Spleen (tissue), 11 donors: ENCODE measurements at regions not wholly inside any gene's neighbourhood (a gene's known extent, or its start where the extent isn't known, plus 50 kb on each side); places are given as distances from the start of the nearest gene placed in this dataset.

Source experiments
- DNase-seq: peaks from one replicate; pipeline ENCODE4 v3.0.0-alpha.2; 2020
- H3K27ac ChIP-seq, 8 donors: fragments of 200-600 bp; sonication (generic) in 7 of 8; 1 replicate in 4 of 8; 2 replicates in 4 of 8; pipeline versions ENCODE4 v1.5.0 to v1.8.0; 2016 to 2021; ENCODE audit warnings: inconsistent platforms in 4 of 8, mild to moderate bottlenecking in 4 of 8, moderate library complexity in 1 of 8
- H3K27me3 ChIP-seq, 7 donors: fragments of 200-600 bp; sonication (generic) in 6 of 7; replicated peaks in 1 of 7; 1 replicate in 4 of 7; 2 replicates in 3 of 7; pipeline versions ENCODE4 v1.5.0 to v1.8.0; 2016 to 2021; ENCODE audit warnings: inconsistent platforms in 3 of 7, mild to moderate bottlenecking in 1 of 7
- H3K36me3 ChIP-seq, 6 donors: fragments of 200-600 bp; sonication (generic) in 5 of 6; 1 replicate in 4 of 6; 2 replicates in 2 of 6; pipeline versions ENCODE4 v1.5.0 to v1.8.0; 2016 to 2021; ENCODE audit warnings: inconsistent platforms in 2 of 6
- H3K4me1 ChIP-seq, 6 donors: fragments of 200-600 bp; sonication (generic) in 5 of 6; 1 replicate in 3 of 6; 2 replicates in 3 of 6; pipeline versions ENCODE4 v1.5.0 to v1.8.0; 2016 to 2021; ENCODE audit warnings: inconsistent platforms in 3 of 6
- H3K4me3 ChIP-seq, 8 donors: fragments of 200-600 bp; sonication (generic) in 7 of 8; 1 replicate in 4 of 8; 2 replicates in 4 of 8; pipeline versions ENCODE4 v1.5.0 to v1.8.0; 2016 to 2021; ENCODE audit warnings: inconsistent platforms in 4 of 8, mild to moderate bottlenecking in 4 of 8, moderate library complexity in 2 of 8
- H3K9me3 ChIP-seq, 8 donors: fragments of 200-600 bp; sonication (generic) in 7 of 8; 1 replicate in 4 of 8; 2 replicates in 4 of 8; pipeline versions ENCODE4 v1.5.0 to v1.8.0; 2016 to 2021; ENCODE audit warnings: inconsistent platforms in 4 of 8
- CTCF ChIP-seq, 11 experiments: fragments of 200-600 bp in 7 of 11; fragments of 450-650 bp in 4 of 11; sonication (generic) in 4 of 11; IDR thresholded peaks in 8 of 11; conservative IDR thresholded peaks in 3 of 11; 1 replicate in 7 of 11; 2 replicates in 4 of 11; pipeline versions ENCODE4 v1.4.0 to v1.8.0; 2016 to 2021; ENCODE audit warnings: antibody characterized with exemption in 11 of 11, inconsistent platforms in 4 of 11, mild to moderate bottlenecking in 1 of 11
- POLR2A ChIP-seq, 3 donors: fragments of 450-650 bp; IDR thresholded peaks; one replicate each; pipeline ENCODE4 v1.5.1; 2017; ENCODE audit warnings: antibody characterized with exemption in 3 of 3, mild to moderate bottlenecking in 1 of 3
- POLR2AphosphoS5 ChIP-seq, 3 donors: sonication (generic); formaldehyde crosslinking; IDR thresholded peaks; one replicate each; pipeline ENCODE4 v1.5.1; 2017; ENCODE audit warnings: antibody characterized with exemption in 3 of 3
- WGBS, 5 donors: extraction: QIAGEN DNeasy Blood & Tissue Kit in 3 of 5; methylation state at CpG; one replicate each; pipeline versions ENCODE4 v1.1.5 to v1.1.7; 2013 to 2018; 5-methylcytosine and 5-hydroxymethylcytosine counted together
- intact Hi-C: fragments of 100-400 bp; cut with DNase I; formaldehyde crosslinking; loops from one replicate; pipeline ENCODE4 v1.15.0; 2023; ENCODE audit warnings: low total_unique reads
- donor health status: healthy with polysubstance abuse.
- donor health status: DM: no; HTN: no; CAD: no; lungs with moderate emphysema.
- donor health status: DM: no; HTN: no; CAD: no.
- donor health status: Bipolar disorder and iron deficiency.
- donor health status: healthy.
- donor health status: DM: no; HTN: no; CAD: no.
- donor health status: DM: yes; HTN: yes; CAD: no.

DNA sequence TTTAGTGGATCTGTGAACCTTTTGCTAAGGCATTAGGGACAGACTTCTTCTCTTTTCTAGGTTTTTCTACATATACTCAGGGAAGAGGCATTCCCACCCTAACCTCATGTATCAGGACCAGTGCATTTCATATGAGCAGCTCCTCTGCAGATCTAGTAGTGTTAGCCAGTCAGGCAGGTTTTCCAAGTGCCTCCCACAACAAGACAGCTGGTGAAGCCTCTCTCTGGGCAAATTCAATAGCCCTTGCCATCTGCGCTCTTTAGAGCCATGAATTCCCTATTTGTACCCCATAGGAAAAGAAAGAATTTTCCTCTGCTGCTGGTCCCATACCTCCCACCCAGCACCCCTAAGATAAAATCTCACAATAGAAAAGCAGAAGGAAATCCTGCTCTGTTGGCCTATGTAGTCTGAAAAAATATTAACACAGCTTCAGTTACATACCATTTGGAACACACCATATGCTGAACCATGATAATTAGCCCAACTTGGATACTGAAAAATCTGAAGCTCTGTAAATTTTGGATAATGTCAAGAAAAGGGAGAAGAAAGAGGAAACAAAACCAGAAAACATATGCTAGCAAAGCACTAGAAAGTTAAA, 1354.6 kb upstream of the NRXN1 start:
- DNase-seq: no peak
- Histone ChIP-seq H3K36me3 (no peaks in the 10 kb centered on the region), H3K27me3 (no peaks in the 10 kb centered on the region), H3K4me1 (no peaks in the 10 kb centered on the region), H3K9me3 (no peaks in the 10 kb centered on the region), H3K4me3 (no peak overlapping the region), H3K27ac (no peak overlapping the region)
- TF ChIP-seq CTCF (IDR thresholded peaks at IDR 0.05 in 8 of 11, conservative IDR thresholded peaks at IDR 0.05 in 3 of 11) (no peak), POLR2AphosphoS5 (IDR thresholded peaks at IDR 0.05) (no peak), POLR2A (IDR thresholded peaks at IDR 0.05) (no peak)
- WGBS, 5 donors: 92 to 100% (median 96%) methylated on average over 1 of the region's 1 CpG
- intact Hi-C loops: no loop called here

- H3K4me3 ChIP-seq: no peak overlapping the region
- H3K27ac ChIP-seq: no peak overlapping the region
- no peaks in the 10 kb centered on the region for H3K36me3 ChIP-seq
- intact Hi-C loops: no loop called here
- DNase-seq: no peak
- 70 to 96% (median 76%) methylated on average over 2 of the region's 2 CpGs for WGBS, 5 donors
- H3K27me3 ChIP-seq: no peaks in the 10 kb centered on the region
- no peaks in the 10 kb centered on the region for H3K4me1 ChIP-seq
- TF ChIP-seq POLR2A (IDR thresholded peaks at IDR 0.05) (no peak), POLR2AphosphoS5 (IDR thresholded peaks at IDR 0.05) (no peak), CTCF (IDR thresholded peaks at IDR 0.05 in 8 of 11, conservative IDR thresholded peaks at IDR 0.05 in 3 of 11) (no peak)
- H3K9me3 ChIP-seq: peaks cover 0 to 4% (median 0%) of the 10 kb centered on the region in 8 donors
These were observed 1351.6 kb upstream of the NRXN1 start for GRCh38 chr2:52383541-52383940.

DNA sequence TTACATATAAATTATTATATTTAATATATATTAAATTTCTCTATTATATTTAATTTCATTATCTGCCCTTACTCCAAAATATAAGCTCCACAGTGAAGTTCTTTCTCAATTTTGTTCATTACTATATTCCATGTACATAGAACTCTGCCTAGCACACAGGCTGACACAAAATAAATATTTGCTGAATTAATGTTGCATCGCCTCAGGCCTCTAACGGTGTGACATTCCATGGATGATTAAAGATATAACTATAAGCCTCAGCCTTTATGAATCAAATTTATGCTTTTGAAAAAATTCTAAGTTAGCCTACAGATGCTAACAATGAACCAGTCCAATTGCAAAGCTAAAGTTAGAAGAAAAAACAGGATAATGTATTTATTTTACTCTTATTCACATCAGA, 1337.2 kb upstream of the NRXN1 start:
- Histone ChIP-seq H3K4me1 (no peaks in the 10 kb centered on the region), H3K9me3 (peaks cover 0 to 13% (median 2%) of the 10 kb centered on the region in 8 donors), H3K4me3 (no peak overlapping the region), H3K27ac (no peak overlapping the region), H3K36me3 (no peaks in the 10 kb centered on the region), H3K27me3 (no peaks in the 10 kb centered on the region)
- TF ChIP-seq CTCF (IDR thresholded peaks at IDR 0.05 in 8 of 11, conservative IDR thresholded peaks at IDR 0.05 in 3 of 11): no peak
- no peak for TF ChIP-seq POLR2A (IDR thresholded peaks at IDR 0.05)
- TF ChIP-seq POLR2AphosphoS5 (IDR thresholded peaks at IDR 0.05): no peak
- intact Hi-C loops: no loop called here
- no peak for DNase-seq
- 47 to 98% (median 84%) methylated on average over 2 of the region's 2 CpGs for WGBS, 5 donors

DNA sequence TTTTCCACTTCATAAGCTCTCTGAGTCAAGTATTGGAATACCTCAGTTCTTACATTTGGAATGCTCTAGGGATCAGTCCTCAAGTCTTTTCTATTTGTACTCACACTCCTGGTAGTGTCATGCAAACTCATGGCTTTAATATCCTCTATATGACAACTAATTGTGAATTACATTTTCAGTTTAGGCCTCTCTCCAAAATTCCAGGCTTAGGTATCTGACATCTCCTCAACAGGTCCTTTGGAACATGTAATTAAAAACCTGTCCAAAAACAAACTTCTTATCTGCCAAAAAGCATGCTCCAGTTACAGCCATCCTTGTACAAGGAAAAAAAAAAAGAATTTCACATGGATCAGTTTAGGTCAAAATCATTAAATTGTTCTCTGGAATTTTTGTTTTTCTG, 1336.2 kb upstream of the NRXN1 start:
- intact Hi-C loops: no loop called here
- no peak overlapping the region for H3K27ac ChIP-seq

More for the DNA sequence above, 1336.2 kb upstream of the NRXN1 start:
- Histone ChIP-seq H3K9me3 (peaks cover 0 to 20% (median 10%) of the 10 kb centered on the region in 8 donors), H3K4me1 (no peaks in the 10 kb centered on the region), H3K36me3 (no peaks in the 10 kb centered on the region), H3K27me3 (no peaks in the 10 kb centered on the region), H3K4me3 (no peak overlapping the region)
- DNase-seq: no peak
- TF ChIP-seq POLR2AphosphoS5 (IDR thresholded peaks at IDR 0.05) (no peak), CTCF (IDR thresholded peaks at IDR 0.05 in 8 of 11, conservative IDR thresholded peaks at IDR 0.05 in 3 of 11) (no peak), POLR2A (IDR thresholded peaks at IDR 0.05) (no peak)
